ENCODE measurements at regions not wholly inside any gene's neighbourhood (a gene's known extent, or its start where the extent isn't known, plus 50 kb on each side); places are given as distances from the start of the nearest gene placed in this dataset.

DNA sequence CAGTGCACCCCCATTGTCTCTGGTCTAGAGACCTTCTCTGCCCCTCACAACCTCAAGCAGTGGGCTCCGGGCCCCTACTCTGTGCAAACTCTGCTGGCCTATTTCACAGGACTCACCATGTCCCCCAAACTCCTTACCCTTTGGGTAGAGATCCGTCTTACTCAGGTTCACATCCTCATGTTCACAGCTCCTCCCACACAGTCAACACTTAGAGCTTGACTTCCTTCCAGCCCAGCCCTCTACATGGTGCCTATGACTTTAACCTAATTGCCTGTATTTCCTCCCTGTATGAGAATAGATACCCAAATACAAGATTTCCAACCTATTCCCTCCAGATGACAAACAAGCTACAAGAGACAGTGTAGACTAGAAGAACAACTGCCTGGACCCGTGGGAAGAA lies 528.6 kb upstream of the JARID2 start:
- H2AFZ ChIP-seq (ENCODE audit: low read depth), result no peak overlapping the region
- H3K4me3 ChIP-seq (ENCODE audit: low read depth in 2 of 2, low read length in 1 of 2), result no peak overlapping the region
- H3K9me2 ChIP-seq, result no peaks in the 10 kb centered on the region
- no peak overlapping the region for H3K9ac ChIP-seq
- WGBS (ENCODE audit: low lambda C conversion rate), result 50% methylated on average over 3 of the region's 3 CpGs
- H3K36me3 ChIP-seq (replicated peaks in 1 of 2; ENCODE audit: control insufficient read depth in 1 of 2, insufficient read depth in 2 of 2, low read length in 1 of 2), result no peaks in the 10 kb centered on the region
- no peaks in the 10 kb centered on the region for H4K20me1 ChIP-seq (ENCODE audit: insufficient read depth)
- no peaks in the 10 kb centered on the region for H3K4me1 ChIP-seq (ENCODE audit: control insufficient read depth in 1 of 2, insufficient read depth in 2 of 2, low read depth in 1 of 2, low read length in 1 of 2)
- ChIA-PET POLR2A (no interaction called here), CTCF (no interaction called here)
- TF ChIP-seq FOSL2 (IDR thresholded peaks at IDR 0.05; ENCODE audit: borderline replicate concordance, low read depth) (no peak), SMC3 (IDR thresholded peaks at IDR 0.05; ENCODE audit: low read depth, low read length) (no peak), GABPA (IDR thresholded peaks at IDR 0.05; ENCODE audit: low read depth) (no peak)
- no peaks in the 10 kb centered on the region for H3K27me3 ChIP-seq (ENCODE audit: insufficient read depth)
- no peak overlapping the region for H3K27ac ChIP-seq (ENCODE audit: low read depth in 2 of 2, low read length in 1 of 2)
- H3K9me3 ChIP-seq, result no peaks in the 10 kb centered on the region
- no peak overlapping the region for H3K4me2 ChIP-seq
- no peaks in the 10 kb centered on the region for H3F3A ChIP-seq (replicated peaks; ENCODE audit: insufficient read depth)
- no peaks in the 10 kb centered on the region for H3K79me2 ChIP-seq (ENCODE audit: insufficient read depth)
- DNase-seq, result no peak

DNA sequence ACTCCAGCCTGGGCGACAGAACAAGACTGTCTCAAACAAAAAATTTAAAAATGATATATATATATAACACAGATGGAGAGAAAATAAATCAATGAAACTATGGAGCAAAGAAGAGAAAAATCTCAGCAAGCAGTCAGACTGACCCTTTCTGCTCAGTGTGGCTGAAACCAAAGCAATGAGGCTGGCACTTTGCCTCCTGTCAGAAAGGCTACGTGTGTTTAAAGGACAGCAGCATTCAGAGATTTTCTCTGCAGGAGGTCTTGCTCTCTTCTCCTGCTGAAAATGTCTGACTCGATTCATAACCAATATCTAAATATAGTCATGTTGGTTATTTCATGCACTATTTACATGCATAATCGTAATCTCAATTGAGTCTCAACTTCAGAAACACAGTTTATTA lies 527.0 kb upstream of the JARID2 start:
- Histone ChIP-seq H3K9ac (no peak overlapping the region), H3K79me2 (ENCODE audit: insufficient read depth) (no peaks in the 10 kb centered on the region), H3K9me3 (no peaks in the 10 kb centered on the region), H3K4me1 (ENCODE audit: control insufficient read depth in 1 of 2, insufficient read depth in 2 of 2, low read depth in 1 of 2, low read length in 1 of 2) (no peaks in the 10 kb centered on the region), H3K4me3 (ENCODE audit: low read depth in 2 of 2, low read length in 1 of 2) (no peak overlapping the region), H3K4me2 (no peak overlapping the region), H4K20me1 (ENCODE audit: insufficient read depth) (no peaks in the 10 kb centered on the region), H3K27me3 (ENCODE audit: insufficient read depth) (no peaks in the 10 kb centered on the region), H3K27ac (ENCODE audit: low read depth in 2 of 2, low read length in 1 of 2) (no peak overlapping the region), H2AFZ (ENCODE audit: low read depth) (no peak overlapping the region), H3K36me3 (replicated peaks in 1 of 2; ENCODE audit: control insufficient read depth in 1 of 2, insufficient read depth in 2 of 2, low read length in 1 of 2) (no peaks in the 10 kb centered on the region), H3F3A (replicated peaks; ENCODE audit: insufficient read depth) (no peaks in the 10 kb centered on the region), H3K9me2 (no peaks in the 10 kb centered on the region)
- TF ChIP-seq RFX5 (IDR thresholded peaks at IDR 0.05; ENCODE audit: low read length) (no peak), RCOR1 (IDR thresholded peaks at IDR 0.05; ENCODE audit: low read length) (no peak), MAX (IDR thresholded peaks at IDR 0.05; ENCODE audit: low read depth) (no peak), EP300 (IDR thresholded peaks at IDR 0.05; ENCODE audit: borderline replicate concordance in 1 of 2, low read depth in 1 of 2, low read length in 1 of 2) (no peak), SMC3 (IDR thresholded peaks at IDR 0.05; ENCODE audit: low read depth, low read length) (no peak), NRF1 (IDR thresholded peaks at IDR 0.05; ENCODE audit: low read depth, low read length) (no peak), TCF12 (IDR thresholded peaks at IDR 0.05) (no peak), PBX3 (IDR thresholded peaks at IDR 0.05) (no peak)
- ChIA-PET POLR2A (no interaction called here), CTCF (no interaction called here)
- 64% methylated on average over 4 of the region's 4 CpGs for WGBS (ENCODE audit: low lambda C conversion rate)
- DNase-seq, result no peak

GRCh38 chr6:14719270-14719669 lies 526.6 kb upstream of the JARID2 start:
- DNase-seq, result no peak
- Histone ChIP-seq H3K4me2 (no peak overlapping the region), H4K20me1 (ENCODE audit: insufficient read depth) (no peaks in the 10 kb centered on the region), H3K27me3 (ENCODE audit: insufficient read depth) (no peaks in the 10 kb centered on the region), H3K36me3 (replicated peaks in 1 of 2; ENCODE audit: control insufficient read depth in 1 of 2, insufficient read depth in 2 of 2, low read length in 1 of 2) (no peaks in the 10 kb centered on the region), H2AFZ (ENCODE audit: low read depth) (no peak overlapping the region), H3K9ac (no peak overlapping the region), H3K27ac (ENCODE audit: low read depth in 2 of 2, low read length in 1 of 2) (no peak overlapping the region), H3K4me1 (ENCODE audit: control insufficient read depth in 1 of 2, insufficient read depth in 2 of 2, low read depth in 1 of 2, low read length in 1 of 2) (no peaks in the 10 kb centered on the region), H3K79me2 (ENCODE audit: insufficient read depth) (no peaks in the 10 kb centered on the region), H3K9me3 (no peaks in the 10 kb centered on the region), H3K4me3 (ENCODE audit: low read depth in 2 of 2, low read length in 1 of 2) (no peak overlapping the region), H3K9me2 (no peaks in the 10 kb centered on the region), H3F3A (replicated peaks; ENCODE audit: insufficient read depth) (no peaks in the 10 kb centered on the region)
- ChIA-PET CTCF (no interaction called here), POLR2A (no interaction called here)
- 91% methylated on average over 7 of the region's 7 CpGs for WGBS (ENCODE audit: low lambda C conversion rate)
- TF ChIP-seq PBX3 (IDR thresholded peaks at IDR 0.05), result no peak
- TF ChIP-seq MXI1 (IDR thresholded peaks at IDR 0.05; ENCODE audit: low read depth, low read length), result no peak
- TF ChIP-seq SIN3A (IDR thresholded peaks at IDR 0.05; ENCODE audit: borderline replicate concordance, low read depth, low read length), result no peak
- no peak for TF ChIP-seq TCF12 (IDR thresholded peaks at IDR 0.05)
- TF ChIP-seq GATA2 (CRISPR knock-in tag; IDR thresholded peaks at IDR 0.05), result no peak
- no peak for TF ChIP-seq RXRA (IDR thresholded peaks at IDR 0.05; ENCODE audit: borderline replicate concordance, low read depth)
- TF ChIP-seq GABPA (IDR thresholded peaks at IDR 0.05; ENCODE audit: low read depth), result no peak
- TF ChIP-seq, protein P1, sequence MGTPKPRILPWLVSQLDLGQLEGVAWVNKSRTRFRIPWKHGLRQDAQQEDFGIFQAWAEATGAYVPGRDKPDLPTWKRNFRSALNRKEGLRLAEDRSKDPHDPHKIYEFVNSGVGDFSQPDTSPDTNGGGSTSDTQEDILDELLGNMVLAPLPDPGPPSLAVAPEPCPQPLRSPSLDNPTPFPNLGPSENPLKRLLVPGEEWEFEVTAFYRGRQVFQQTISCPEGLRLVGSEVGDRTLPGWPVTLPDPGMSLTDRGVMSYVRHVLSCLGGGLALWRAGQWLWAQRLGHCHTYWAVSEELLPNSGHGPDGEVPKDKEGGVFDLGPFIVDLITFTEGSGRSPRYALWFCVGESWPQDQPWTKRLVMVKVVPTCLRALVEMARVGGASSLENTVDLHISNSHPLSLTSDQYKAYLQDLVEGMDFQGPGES (IDR thresholded peaks at IDR 0.05; ENCODE audit: low read depth, low read length), result no peak
- no peak for TF ChIP-seq NFIC (IDR thresholded peaks at IDR 0.05; ENCODE audit: borderline replicate concordance)
- no peak for TF ChIP-seq MEF2A (IDR thresholded peaks at IDR 0.05; ENCODE audit: borderline replicate concordance, low read depth)
- TF ChIP-seq POLR2AphosphoS5 (IDR thresholded peaks at IDR 0.05; ENCODE audit: low read depth, low read length), result no peak
- TF ChIP-seq YY1 (IDR thresholded peaks at IDR 0.05; ENCODE audit: low read depth), result no peak

All from SK-N-SH (cell line).